ENCODE measurements at regions not wholly inside any gene's neighbourhood (a gene's known extent, or its start where the extent isn't known, plus 50 kb on each side); places are given as distances from the start of the nearest gene placed in this dataset.

DNA sequence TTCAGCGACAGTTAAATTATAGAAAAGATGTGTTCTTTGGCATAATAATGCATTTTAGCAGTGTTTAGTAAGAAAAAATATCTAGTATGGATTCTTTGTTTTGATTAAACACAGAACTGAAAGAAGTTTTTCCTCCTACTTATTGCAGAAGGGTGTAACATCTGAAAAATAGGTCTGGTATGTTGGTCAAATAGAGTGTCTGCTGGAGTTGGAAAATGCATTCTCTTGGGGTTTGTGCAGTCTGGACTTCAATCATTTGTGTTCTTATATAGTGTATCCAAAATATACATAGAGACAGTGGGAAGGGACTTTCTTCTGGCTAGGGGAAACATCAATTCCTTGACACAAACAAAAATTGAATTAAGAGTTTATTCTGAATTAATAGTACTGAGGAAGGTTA lies 132.4 kb upstream of the MAN1A1 start:
- ChIA-PET CTCF (no interaction called here), POLR2A (no interaction called here)
- Mint-ChIP-seq H3K27ac (no peak overlapping the region), H3K4me1 (no peaks in the 10 kb centered on the region), H3K9me3 (no peaks in the 10 kb centered on the region), H3K27me3 (ENCODE audit: low read depth) (no peaks in the 10 kb centered on the region), H3K4me3 (no peak overlapping the region), H3K36me3 (no peaks in the 10 kb centered on the region)
- ATAC-seq (no peak), DNase-seq (ENCODE audit: low spot score) (no peak)
- TF ChIP-seq, protein P1, sequence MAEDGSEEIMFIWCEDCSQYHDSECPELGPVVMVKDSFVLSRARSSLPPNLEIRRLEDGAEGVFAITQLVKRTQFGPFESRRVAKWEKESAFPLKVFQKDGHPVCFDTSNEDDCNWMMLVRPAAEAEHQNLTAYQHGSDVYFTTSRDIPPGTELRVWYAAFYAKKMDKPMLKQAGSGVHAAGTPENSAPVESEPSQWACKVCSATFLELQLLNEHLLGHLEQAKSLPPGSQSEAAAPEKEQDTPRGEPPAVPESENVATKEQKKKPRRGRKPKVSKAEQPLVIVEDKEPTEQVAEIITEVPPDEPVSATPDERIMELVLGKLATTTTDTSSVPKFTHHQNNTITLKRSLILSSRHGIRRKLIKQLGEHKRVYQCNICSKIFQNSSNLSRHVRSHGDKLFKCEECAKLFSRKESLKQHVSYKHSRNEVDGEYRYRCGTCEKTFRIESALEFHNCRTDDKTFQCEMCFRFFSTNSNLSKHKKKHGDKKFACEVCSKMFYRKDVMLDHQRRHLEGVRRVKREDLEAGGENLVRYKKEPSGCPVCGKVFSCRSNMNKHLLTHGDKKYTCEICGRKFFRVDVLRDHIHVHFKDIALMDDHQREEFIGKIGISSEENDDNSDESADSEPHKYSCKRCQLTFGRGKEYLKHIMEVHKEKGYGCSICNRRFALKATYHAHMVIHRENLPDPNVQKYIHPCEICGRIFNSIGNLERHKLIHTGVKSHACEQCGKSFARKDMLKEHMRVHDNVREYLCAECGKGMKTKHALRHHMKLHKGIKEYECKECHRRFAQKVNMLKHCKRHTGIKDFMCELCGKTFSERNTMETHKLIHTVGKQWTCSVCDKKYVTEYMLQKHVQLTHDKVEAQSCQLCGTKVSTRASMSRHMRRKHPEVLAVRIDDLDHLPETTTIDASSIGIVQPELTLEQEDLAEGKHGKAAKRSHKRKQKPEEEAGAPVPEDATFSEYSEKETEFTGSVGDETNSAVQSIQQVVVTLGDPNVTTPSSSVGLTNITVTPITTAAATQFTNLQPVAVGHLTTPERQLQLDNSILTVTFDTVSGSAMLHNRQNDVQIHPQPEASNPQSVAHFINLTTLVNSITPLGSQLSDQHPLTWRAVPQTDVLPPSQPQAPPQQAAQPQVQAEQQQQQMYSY (CRISPR knock-in tag; IDR thresholded peaks at IDR 0.05): no peak
- TF ChIP-seq STAT6 (CRISPR knock-in tag; conservative IDR thresholded peaks at IDR 0.05; ENCODE audit: low read depth) (no peak), NR1H2 (CRISPR knock-in tag; IDR thresholded peaks at IDR 0.05) (no peak), ZNF396 (CRISPR knock-in tag; IDR thresholded peaks at IDR 0.05; ENCODE audit: borderline replicate concordance) (no peak), ZNF263 (CRISPR knock-in tag; IDR thresholded peaks at IDR 0.05; ENCODE audit: low read depth) (no peak), FOXJ3 (CRISPR knock-in tag; IDR thresholded peaks at IDR 0.05; ENCODE audit: borderline replicate concordance) (no peak)
- TF ChIP-seq, protein P2, sequence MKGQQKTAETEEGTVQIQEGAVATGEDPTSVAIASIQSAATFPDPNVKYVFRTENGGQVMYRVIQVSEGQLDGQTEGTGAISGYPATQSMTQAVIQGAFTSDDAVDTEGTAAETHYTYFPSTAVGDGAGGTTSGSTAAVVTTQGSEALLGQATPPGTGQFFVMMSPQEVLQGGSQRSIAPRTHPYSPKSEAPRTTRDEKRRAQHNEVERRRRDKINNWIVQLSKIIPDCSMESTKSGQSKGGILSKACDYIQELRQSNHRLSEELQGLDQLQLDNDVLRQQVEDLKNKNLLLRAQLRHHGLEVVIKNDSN (CRISPR knock-in tag; IDR thresholded peaks at IDR 0.05): no peak

GRCh38 chr6:119480961-119481497 lies 131.5 kb upstream of the MAN1A1 start:
- ChIA-PET CTCF (no interaction called here), POLR2A (no interaction called here)
- no peak for TF ChIP-seq MYBL2 (CRISPR knock-in tag; IDR thresholded peaks at IDR 0.05)
- no peak for TF ChIP-seq ZNF138 (CRISPR knock-in tag; conservative IDR thresholded peaks at IDR 0.05)
- TF ChIP-seq E2F4 (CRISPR knock-in tag; IDR thresholded peaks at IDR 0.05; ENCODE audit: borderline replicate concordance, low read depth): no peak
- no peak for TF ChIP-seq CDX4 (CRISPR knock-in tag; IDR thresholded peaks at IDR 0.05; ENCODE audit: borderline replicate concordance)
- TF ChIP-seq ZNF425 (CRISPR knock-in tag; conservative IDR thresholded peaks at IDR 0.05): no peak
- TF ChIP-seq, protein P2 (CRISPR knock-in tag; IDR thresholded peaks at IDR 0.05): no peak
- TF ChIP-seq, protein P3, sequence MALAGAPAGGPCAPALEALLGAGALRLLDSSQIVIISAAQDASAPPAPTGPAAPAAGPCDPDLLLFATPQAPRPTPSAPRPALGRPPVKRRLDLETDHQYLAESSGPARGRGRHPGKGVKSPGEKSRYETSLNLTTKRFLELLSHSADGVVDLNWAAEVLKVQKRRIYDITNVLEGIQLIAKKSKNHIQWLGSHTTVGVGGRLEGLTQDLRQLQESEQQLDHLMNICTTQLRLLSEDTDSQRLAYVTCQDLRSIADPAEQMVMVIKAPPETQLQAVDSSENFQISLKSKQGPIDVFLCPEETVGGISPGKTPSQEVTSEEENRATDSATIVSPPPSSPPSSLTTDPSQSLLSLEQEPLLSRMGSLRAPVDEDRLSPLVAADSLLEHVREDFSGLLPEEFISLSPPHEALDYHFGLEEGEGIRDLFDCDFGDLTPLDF (CRISPR knock-in tag; IDR thresholded peaks at IDR 0.05): no peak
- no peak for TF ChIP-seq SOX15 (CRISPR knock-in tag; IDR thresholded peaks at IDR 0.05)
- Mint-ChIP-seq H3K4me3 (no peak overlapping the region), H3K4me1 (no peaks in the 10 kb centered on the region), H3K27me3 (ENCODE audit: low read depth) (no peaks in the 10 kb centered on the region), H3K36me3 (no peaks in the 10 kb centered on the region), H3K27ac (no peak overlapping the region), H3K9me3 (no peaks in the 10 kb centered on the region)
- ATAC-seq (no peak), DNase-seq (ENCODE audit: low spot score) (no peak)
